ENCODE measurements at regions not wholly inside any gene's neighbourhood (a gene's known extent, or its start where the extent isn't known, plus 50 kb on each side); places are given as distances from the start of the nearest gene placed in this dataset.

DNA sequence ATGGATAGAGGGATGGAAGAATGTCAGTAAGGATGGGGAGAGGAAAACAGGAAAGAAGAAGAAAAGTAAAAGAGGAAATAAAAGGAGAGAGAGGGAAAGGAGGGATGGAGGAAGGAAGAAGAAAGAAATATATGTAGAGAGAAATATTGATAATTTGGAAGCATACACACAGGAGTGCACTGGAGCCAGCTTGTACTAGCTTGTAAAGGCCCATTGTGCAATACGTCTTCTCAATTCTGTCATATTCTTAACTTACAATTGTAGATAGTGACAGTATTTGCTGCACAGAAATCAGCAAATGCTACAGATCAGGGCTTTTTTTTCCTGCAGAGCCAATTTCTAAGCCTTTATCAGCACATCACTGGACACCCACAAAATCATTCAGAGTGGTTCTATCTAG is 458.8 kb upstream of the WWC1 start:
- no peak overlapping the region for H3K4me3 Mint-ChIP-seq
- H3K36me3 Mint-ChIP-seq: no peaks in the 10 kb centered on the region
- H3K4me1 Mint-ChIP-seq: peaks cover 12% of the 10 kb centered on the region
- no peaks in the 10 kb centered on the region for H3K27me3 Mint-ChIP-seq (ENCODE audit: low read depth)
- no peak for DNase-seq (ENCODE audit: low spot score)
- no peak overlapping the region for H3K27ac Mint-ChIP-seq
- ATAC-seq: no peak
- TF ChIP-seq OVOL2 (CRISPR knock-in tag; IDR thresholded peaks at IDR 0.05; ENCODE audit: borderline replicate concordance): no peak
- TF ChIP-seq, protein P1, sequence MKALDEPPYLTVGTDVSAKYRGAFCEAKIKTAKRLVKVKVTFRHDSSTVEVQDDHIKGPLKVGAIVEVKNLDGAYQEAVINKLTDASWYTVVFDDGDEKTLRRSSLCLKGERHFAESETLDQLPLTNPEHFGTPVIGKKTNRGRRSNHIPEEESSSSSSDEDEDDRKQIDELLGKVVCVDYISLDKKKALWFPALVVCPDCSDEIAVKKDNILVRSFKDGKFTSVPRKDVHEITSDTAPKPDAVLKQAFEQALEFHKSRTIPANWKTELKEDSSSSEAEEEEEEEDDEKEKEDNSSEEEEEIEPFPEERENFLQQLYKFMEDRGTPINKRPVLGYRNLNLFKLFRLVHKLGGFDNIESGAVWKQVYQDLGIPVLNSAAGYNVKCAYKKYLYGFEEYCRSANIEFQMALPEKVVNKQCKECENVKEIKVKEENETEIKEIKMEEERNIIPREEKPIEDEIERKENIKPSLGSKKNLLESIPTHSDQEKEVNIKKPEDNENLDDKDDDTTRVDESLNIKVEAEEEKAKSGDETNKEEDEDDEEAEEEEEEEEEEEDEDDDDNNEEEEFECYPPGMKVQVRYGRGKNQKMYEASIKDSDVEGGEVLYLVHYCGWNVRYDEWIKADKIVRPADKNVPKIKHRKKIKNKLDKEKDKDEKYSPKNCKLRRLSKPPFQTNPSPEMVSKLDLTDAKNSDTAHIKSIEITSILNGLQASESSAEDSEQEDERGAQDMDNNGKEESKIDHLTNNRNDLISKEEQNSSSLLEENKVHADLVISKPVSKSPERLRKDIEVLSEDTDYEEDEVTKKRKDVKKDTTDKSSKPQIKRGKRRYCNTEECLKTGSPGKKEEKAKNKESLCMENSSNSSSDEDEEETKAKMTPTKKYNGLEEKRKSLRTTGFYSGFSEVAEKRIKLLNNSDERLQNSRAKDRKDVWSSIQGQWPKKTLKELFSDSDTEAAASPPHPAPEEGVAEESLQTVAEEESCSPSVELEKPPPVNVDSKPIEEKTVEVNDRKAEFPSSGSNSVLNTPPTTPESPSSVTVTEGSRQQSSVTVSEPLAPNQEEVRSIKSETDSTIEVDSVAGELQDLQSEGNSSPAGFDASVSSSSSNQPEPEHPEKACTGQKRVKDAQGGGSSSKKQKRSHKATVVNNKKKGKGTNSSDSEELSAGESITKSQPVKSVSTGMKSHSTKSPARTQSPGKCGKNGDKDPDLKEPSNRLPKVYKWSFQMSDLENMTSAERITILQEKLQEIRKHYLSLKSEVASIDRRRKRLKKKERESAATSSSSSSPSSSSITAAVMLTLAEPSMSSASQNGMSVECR (CRISPR knock-in tag; IDR thresholded peaks at IDR 0.05; ENCODE audit: borderline replicate concordance): no peak
- TF ChIP-seq ZNF232 (CRISPR knock-in tag; IDR thresholded peaks at IDR 0.05): no peak
- TF ChIP-seq, protein P2, sequence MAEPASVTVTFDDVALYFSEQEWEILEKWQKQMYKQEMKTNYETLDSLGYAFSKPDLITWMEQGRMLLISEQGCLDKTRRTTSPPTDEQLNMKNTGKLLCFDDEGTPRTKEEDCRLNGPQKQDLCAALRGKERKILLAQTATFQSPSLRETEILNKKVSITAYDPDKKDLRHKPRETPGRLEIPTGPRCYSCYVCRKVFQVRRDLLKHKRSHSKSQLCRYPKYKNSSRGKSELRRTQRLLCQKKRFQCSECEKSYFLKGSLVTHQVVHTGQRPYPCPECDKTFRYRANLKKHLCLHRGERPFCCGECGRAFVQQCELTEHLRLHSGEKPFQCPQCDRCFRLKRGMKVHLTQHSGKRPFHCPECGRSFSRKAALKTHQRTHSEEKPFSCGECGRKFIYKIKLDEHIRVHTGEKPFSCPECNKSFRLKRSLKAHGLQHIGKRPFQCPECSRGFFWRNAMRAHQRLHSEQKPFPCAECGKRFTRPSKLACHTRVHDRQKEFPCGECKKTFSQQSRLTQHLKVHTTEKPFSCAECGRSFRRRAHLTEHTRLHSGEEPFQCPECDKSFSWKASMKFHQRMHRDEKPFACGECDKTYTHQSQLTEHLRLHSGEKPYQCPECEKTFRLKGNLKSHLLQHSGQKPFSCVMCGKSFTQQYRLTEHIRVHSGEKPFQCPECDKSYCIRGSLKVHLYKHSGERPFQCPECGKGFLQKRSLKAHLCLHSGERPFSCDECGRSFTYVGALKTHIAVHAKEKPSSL (CRISPR knock-in tag; conservative IDR thresholded peaks at IDR 0.05): no peak
- TF ChIP-seq, protein P3, sequence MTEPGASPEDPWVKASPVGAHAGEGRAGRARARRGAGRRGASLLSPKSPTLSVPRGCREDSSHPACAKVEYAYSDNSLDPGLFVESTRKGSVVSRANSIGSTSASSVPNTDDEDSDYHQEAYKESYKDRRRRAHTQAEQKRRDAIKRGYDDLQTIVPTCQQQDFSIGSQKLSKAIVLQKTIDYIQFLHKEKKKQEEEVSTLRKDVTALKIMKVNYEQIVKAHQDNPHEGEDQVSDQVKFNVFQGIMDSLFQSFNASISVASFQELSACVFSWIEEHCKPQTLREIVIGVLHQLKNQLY (CRISPR knock-in tag; IDR thresholded peaks at IDR 0.05): no peak
- ChIA-PET CTCF (no interaction called here), POLR2A (no interaction called here)
- no peaks in the 10 kb centered on the region for H3K9me3 Mint-ChIP-seq

DNA sequence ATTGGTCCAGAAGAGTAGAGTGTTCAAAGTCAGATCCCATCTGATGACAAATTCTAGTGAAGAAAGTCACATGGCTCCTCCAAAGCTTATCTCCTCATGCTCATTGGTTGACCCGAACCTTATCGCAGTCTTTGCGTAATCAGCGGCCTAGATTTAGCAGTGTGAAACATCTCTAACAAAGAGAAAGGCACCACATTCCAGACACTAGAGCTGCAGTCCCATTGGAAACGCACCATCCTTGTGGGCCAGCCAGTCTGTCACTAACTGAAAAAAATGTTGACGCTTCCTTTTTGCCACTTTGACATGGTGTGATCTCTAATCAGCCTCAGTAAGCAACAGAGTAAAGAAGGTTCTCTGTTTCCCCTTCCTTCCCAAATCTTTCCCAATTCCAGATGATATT is 458.0 kb upstream of the WWC1 start:
- ChIA-PET POLR2A (no interaction called here), CTCF (no interaction called here)
- DNase-seq (ENCODE audit: low spot score) (no peak), ATAC-seq (no peak)
- Mint-ChIP-seq H3K27ac (no peak overlapping the region), H3K36me3 (no peaks in the 10 kb centered on the region), H3K4me3 (no peak overlapping the region), H3K4me1 (peaks cover 12% of the 10 kb centered on the region), H3K9me3 (no peaks in the 10 kb centered on the region), H3K27me3 (ENCODE audit: low read depth) (no peaks in the 10 kb centered on the region)
- TF ChIP-seq, protein P2 (CRISPR knock-in tag; conservative IDR thresholded peaks at IDR 0.05): no peak
- TF ChIP-seq, protein P4, sequence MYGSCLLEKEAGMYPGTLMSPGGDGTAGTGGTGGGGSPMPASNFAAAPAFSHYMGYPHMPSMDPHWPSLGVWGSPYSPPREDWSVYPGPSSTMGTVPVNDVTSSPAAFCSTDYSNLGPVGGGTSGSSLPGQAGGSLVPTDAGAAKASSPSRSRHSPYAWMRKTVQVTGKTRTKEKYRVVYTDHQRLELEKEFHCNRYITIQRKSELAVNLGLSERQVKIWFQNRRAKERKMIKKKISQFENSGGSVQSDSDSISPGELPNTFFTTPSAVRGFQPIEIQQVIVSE (CRISPR knock-in tag; IDR thresholded peaks at IDR 0.05; ENCODE audit: borderline replicate concordance): no peak
- TF ChIP-seq, protein P5, sequence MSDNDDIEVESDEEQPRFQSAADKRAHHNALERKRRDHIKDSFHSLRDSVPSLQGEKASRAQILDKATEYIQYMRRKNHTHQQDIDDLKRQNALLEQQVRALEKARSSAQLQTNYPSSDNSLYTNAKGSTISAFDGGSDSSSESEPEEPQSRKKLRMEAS (CRISPR knock-in tag; IDR thresholded peaks at IDR 0.05): no peak
- no peak for TF ChIP-seq ZNF219 (CRISPR knock-in tag; IDR thresholded peaks at IDR 0.05; ENCODE audit: borderline replicate concordance)
- no peak for TF ChIP-seq GTF2I (CRISPR knock-in tag; conservative IDR thresholded peaks at IDR 0.05)
- TF ChIP-seq ZNF138 (CRISPR knock-in tag; conservative IDR thresholded peaks at IDR 0.05): no peak
- TF ChIP-seq MYBL2 (CRISPR knock-in tag; IDR thresholded peaks at IDR 0.05): no peak
- no peak for TF ChIP-seq TP53 (CRISPR knock-in tag; IDR thresholded peaks at IDR 0.05)
- TF ChIP-seq, protein P6, sequence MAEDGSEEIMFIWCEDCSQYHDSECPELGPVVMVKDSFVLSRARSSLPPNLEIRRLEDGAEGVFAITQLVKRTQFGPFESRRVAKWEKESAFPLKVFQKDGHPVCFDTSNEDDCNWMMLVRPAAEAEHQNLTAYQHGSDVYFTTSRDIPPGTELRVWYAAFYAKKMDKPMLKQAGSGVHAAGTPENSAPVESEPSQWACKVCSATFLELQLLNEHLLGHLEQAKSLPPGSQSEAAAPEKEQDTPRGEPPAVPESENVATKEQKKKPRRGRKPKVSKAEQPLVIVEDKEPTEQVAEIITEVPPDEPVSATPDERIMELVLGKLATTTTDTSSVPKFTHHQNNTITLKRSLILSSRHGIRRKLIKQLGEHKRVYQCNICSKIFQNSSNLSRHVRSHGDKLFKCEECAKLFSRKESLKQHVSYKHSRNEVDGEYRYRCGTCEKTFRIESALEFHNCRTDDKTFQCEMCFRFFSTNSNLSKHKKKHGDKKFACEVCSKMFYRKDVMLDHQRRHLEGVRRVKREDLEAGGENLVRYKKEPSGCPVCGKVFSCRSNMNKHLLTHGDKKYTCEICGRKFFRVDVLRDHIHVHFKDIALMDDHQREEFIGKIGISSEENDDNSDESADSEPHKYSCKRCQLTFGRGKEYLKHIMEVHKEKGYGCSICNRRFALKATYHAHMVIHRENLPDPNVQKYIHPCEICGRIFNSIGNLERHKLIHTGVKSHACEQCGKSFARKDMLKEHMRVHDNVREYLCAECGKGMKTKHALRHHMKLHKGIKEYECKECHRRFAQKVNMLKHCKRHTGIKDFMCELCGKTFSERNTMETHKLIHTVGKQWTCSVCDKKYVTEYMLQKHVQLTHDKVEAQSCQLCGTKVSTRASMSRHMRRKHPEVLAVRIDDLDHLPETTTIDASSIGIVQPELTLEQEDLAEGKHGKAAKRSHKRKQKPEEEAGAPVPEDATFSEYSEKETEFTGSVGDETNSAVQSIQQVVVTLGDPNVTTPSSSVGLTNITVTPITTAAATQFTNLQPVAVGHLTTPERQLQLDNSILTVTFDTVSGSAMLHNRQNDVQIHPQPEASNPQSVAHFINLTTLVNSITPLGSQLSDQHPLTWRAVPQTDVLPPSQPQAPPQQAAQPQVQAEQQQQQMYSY (CRISPR knock-in tag; IDR thresholded peaks at IDR 0.05): no peak
- no peak for TF ChIP-seq GRHL2 (CRISPR knock-in tag; IDR thresholded peaks at IDR 0.05; ENCODE audit: insufficient replicate concordance, severe bottlenecking)
- no peak for TF ChIP-seq NR3C1 (CRISPR knock-in tag; conservative IDR thresholded peaks at IDR 0.05; ENCODE audit: low read depth)
- no peak for TF ChIP-seq PRRX2 (CRISPR knock-in tag; IDR thresholded peaks at IDR 0.05)
- no peak for TF ChIP-seq OVOL2 (CRISPR knock-in tag; IDR thresholded peaks at IDR 0.05; ENCODE audit: borderline replicate concordance)
- TF ChIP-seq RELA (CRISPR knock-in tag; IDR thresholded peaks at IDR 0.05; ENCODE audit: borderline replicate concordance): no peak
- TF ChIP-seq NFE2L1 (CRISPR knock-in tag; IDR thresholded peaks at IDR 0.05): no peak
- TF ChIP-seq, protein P3 (CRISPR knock-in tag; IDR thresholded peaks at IDR 0.05): no peak
